Cardiac fibroblast (primary cell): ENCODE measurements at regions not wholly inside any gene's neighbourhood (a gene's known extent, or its start where the extent isn't known, plus 50 kb on each side); places are given as distances from the start of the nearest gene placed in this dataset.
"Not testable (repeated sequence)": the region's sequence is repeated elsewhere in the genome, so short reads cannot be mapped to it uniquely, and the experiment has no call there.

ENCODE experiments used
- DNase-seq, 2 donors: peaks; one replicate each; pipeline versions ENCODE4 v3.0.0 to v3.0.0-alpha.2; 2010; ENCODE audit warnings: low read depth in 2 of 2
- H3K4me3 ChIP-seq, 2 donors: replicated peaks in 1 of 2; 1 replicate in 1 of 2; 2 replicates in 1 of 2; pipeline ENCODE4 v1.5.1; 2011; ENCODE audit warnings: low read depth in 2 of 2, low read length in 2 of 2, mild to moderate bottlenecking in 2 of 2, moderate library complexity in 1 of 2
- TF ChIP-seq, protein P1 (sequence below): IDR thresholded peaks from one replicate; pipeline ENCODE4 v1.5.1; 2011; ENCODE audit warnings: low read depth, mild to moderate bottlenecking, low read length, inconsistent platforms

DNA sequence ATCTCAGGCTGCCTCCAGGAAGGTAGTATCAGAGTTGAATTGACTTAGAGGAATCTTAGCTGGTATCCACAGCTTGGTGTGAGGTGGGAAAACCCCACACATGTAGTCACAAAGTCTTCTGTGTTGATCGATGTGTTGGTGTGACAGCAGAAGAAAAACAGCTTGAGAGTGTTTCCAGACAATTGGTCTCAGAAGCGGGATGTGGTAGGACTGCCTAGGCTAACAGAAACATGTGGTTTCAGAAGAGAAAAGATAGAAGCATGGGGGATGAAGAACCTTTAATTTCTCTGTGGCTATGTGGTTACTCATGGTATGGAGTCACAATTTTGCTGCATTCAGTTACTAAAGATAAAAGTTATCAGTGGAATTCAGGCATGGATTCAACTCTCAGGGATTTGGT lies 134.7 kb upstream of the SLITRK5 start:
- TF ChIP-seq, protein P1, sequence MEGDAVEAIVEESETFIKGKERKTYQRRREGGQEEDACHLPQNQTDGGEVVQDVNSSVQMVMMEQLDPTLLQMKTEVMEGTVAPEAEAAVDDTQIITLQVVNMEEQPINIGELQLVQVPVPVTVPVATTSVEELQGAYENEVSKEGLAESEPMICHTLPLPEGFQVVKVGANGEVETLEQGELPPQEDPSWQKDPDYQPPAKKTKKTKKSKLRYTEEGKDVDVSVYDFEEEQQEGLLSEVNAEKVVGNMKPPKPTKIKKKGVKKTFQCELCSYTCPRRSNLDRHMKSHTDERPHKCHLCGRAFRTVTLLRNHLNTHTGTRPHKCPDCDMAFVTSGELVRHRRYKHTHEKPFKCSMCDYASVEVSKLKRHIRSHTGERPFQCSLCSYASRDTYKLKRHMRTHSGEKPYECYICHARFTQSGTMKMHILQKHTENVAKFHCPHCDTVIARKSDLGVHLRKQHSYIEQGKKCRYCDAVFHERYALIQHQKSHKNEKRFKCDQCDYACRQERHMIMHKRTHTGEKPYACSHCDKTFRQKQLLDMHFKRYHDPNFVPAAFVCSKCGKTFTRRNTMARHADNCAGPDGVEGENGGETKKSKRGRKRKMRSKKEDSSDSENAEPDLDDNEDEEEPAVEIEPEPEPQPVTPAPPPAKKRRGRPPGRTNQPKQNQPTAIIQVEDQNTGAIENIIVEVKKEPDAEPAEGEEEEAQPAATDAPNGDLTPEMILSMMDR: no peak
- DNase-seq: no peak
- H3K4me3 ChIP-seq: no peak overlapping the region

GRCh38 chr13:87536899-87537298 lies 134.3 kb upstream of the SLITRK5 start:
- no peak for DNase-seq
- TF ChIP-seq, protein P1: no peak
- H3K4me3 ChIP-seq: no peak overlapping the region

GRCh38 chr13:87537951-87538350 lies 133.2 kb upstream of the SLITRK5 start:
- no peak for DNase-seq
- TF ChIP-seq, protein P1: no peak
- no peak overlapping the region for H3K4me3 ChIP-seq

GRCh38 chr13:87538366-87539052 lies 132.7 kb upstream of the SLITRK5 start:
- TF ChIP-seq, protein P1: no peak
- H3K4me3 ChIP-seq: no peak overlapping the region
- no peak for DNase-seq

DNA sequence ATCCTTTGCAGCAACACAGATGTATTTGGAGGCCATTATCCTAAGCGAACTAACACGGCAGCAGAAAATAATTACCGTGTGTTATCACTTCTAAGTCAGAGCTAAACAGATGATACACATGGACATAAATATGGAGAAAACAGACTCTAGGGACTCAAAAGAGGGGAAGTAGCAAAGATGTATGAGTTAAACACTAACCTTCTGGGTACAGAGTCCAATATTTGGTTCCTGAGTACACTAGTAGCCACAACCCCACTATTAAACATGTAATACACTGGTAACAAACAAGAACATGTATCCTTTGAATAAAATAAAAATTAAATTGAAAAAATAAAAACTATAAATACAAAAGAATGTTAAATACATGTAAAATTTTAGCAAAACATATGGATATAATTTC lies 118.0 kb upstream of the SLITRK5 start:
- no peak overlapping the region for H3K4me3 ChIP-seq
- no peak for DNase-seq
- TF ChIP-seq, protein P1: no peak

- no peak overlapping the region for H3K4me3 ChIP-seq
- TF ChIP-seq, protein P1: no peak
- DNase-seq: no peak
Observed at GRCh38 chr13:87554045-87554444, 117.1 kb upstream of the SLITRK5 start.

DNA sequence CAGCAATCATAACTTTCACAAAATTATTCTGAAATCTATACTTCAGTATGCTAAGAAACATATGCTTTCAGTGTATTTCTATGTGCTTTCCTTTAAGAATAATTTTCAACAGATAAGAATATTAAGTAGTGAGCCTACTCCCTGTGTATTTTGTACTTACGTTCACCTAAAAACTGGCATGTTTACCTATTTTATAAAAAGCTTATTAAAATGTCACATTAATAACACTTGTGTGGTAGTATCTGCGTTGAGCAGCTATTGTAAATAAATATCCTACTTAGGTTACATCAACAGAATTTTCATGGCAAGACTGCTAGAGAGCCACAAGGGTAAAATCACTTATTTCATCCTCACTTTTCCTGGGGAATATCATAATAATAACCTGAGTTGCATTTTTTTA lies 113.4 kb upstream of the SLITRK5 start:
- TF ChIP-seq, protein P1: no peak
- H3K4me3 ChIP-seq: no peak overlapping the region
- no peak for DNase-seq

- not testable (repeated sequence) for DNase-seq, H3K4me3 ChIP-seq
Observed at GRCh38 chr13:87561580-87561979, 109.6 kb upstream of the SLITRK5 start.
